ENCODE measurements at regions not wholly inside any gene's neighbourhood (a gene's known extent, or its start where the extent isn't known, plus 50 kb on each side); places are given as distances from the start of the nearest gene placed in this dataset.

DNA sequence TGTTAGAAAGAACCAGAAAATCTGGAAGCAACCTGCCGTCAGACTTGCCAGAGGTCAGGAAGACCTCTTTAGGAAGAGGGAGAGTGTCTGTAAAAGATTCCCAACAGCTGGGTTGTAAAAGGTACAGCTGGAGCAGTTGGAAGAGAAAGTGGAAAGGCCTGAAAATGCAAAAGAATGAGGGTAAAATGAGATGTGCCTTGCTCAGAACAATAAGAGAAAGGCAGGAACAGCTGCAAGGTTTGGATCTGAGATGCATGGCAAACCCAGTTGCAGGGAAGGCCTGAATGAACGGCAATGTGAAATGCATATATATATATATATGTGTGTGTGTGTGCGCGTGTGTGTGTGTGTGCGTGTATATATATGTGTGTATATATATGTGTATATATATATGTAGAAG lies 88.1 kb downstream of the ZIC1 start:
- Histone ChIP-seq H3K27me3 (ENCODE audit: control insufficient read depth, insufficient read depth, low read length, poor library complexity, severe bottlenecking) (no peaks in the 10 kb centered on the region), H3K9me3 (ENCODE audit: control insufficient read depth, low read length) (no peaks in the 10 kb centered on the region), H3K9ac (ENCODE audit: extremely low read depth, low read length, poor library complexity, severe bottlenecking) (no peak overlapping the region), H3K4me1 (ENCODE audit: control insufficient read depth, insufficient read depth, low read length) (no peaks in the 10 kb centered on the region), H3K4me3 (ENCODE audit: low read length) (no peak overlapping the region), H3K36me3 (ENCODE audit: control insufficient read depth, insufficient read depth, low read length) (no peaks in the 10 kb centered on the region), H3K27ac (ENCODE audit: low read depth, low read length) (no peak overlapping the region)
- WGBS, 2 experiments (ENCODE audit: insufficient coverage in 1 of 2, insufficient read length in 1 of 2) = 92 to 100% methylated on average over 1 to 2 of the region's 5 CpGs
- Mint-ChIP-seq H3K9me3 (no peaks in the 10 kb centered on the region), H3K36me3 (ENCODE audit: low read depth) (no peaks in the 10 kb centered on the region), H3K27me3 (ENCODE audit: insufficient read depth) (no peaks in the 10 kb centered on the region), H3K4me1 (no peaks in the 10 kb centered on the region), H3K4me3 (no peak overlapping the region), H3K27ac (no peak overlapping the region)
- DNase-seq = no peak
- TF ChIP-seq, protein P1, sequence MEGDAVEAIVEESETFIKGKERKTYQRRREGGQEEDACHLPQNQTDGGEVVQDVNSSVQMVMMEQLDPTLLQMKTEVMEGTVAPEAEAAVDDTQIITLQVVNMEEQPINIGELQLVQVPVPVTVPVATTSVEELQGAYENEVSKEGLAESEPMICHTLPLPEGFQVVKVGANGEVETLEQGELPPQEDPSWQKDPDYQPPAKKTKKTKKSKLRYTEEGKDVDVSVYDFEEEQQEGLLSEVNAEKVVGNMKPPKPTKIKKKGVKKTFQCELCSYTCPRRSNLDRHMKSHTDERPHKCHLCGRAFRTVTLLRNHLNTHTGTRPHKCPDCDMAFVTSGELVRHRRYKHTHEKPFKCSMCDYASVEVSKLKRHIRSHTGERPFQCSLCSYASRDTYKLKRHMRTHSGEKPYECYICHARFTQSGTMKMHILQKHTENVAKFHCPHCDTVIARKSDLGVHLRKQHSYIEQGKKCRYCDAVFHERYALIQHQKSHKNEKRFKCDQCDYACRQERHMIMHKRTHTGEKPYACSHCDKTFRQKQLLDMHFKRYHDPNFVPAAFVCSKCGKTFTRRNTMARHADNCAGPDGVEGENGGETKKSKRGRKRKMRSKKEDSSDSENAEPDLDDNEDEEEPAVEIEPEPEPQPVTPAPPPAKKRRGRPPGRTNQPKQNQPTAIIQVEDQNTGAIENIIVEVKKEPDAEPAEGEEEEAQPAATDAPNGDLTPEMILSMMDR (conservative IDR thresholded peaks at IDR 0.05) = no peak

DNA sequence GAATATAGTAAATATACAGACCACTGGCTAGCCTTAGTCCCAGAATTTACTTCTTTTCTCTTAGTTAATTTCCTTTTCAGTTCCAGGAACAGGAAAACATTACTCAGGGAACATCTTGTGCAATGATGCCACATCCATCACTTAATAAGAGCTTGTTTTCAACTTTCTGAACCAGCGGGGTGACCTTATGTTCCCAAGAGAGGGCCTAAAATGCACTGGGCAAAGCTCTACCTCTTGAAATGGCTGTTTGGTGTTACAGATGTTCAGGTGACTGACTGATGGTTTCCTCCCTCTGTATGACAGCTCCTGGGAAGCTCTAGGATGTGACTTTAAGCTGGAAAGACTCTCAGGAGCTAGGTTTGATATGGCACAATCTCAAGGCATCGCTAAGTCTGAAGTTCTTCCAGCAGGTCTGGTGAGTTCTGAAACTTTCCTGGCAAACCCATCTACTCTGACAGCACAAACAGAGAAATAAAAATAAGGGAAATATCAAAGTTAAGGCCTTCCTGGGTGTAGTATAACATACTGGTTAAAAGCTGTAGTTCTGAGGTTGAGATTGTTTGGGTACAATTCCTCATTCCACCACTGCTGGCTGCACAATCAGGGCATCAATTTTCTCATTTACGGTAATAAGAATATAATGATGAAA lies 98.6 kb downstream of the ZIC1 start:
- H3K36me3 Mint-ChIP-seq (ENCODE audit: low read depth) = no peaks in the 10 kb centered on the region
- no peak overlapping the region for H3K27ac Mint-ChIP-seq
- H3K4me3 ChIP-seq (ENCODE audit: low read length) = no peak overlapping the region
- H3K4me1 Mint-ChIP-seq = no peaks in the 10 kb centered on the region
- H3K9ac ChIP-seq (ENCODE audit: extremely low read depth, low read length, poor library complexity, severe bottlenecking) = no peak overlapping the region
- no peaks in the 10 kb centered on the region for H3K36me3 ChIP-seq (ENCODE audit: control insufficient read depth, insufficient read depth, low read length)
- H3K9me3 Mint-ChIP-seq = no peaks in the 10 kb centered on the region
- H3K27me3 Mint-ChIP-seq (ENCODE audit: insufficient read depth) = peaks cover 2% of the 10 kb centered on the region
- no peaks in the 10 kb centered on the region for H3K9me3 ChIP-seq (ENCODE audit: control insufficient read depth, low read length)
- TF ChIP-seq, protein P1 (conservative IDR thresholded peaks at IDR 0.05) = no peak
- 95 to 100% methylated on average over 2 of the region's 3 CpGs for WGBS, 2 experiments (ENCODE audit: insufficient coverage in 1 of 2, insufficient read length in 1 of 2)
- no peaks in the 10 kb centered on the region for H3K4me1 ChIP-seq (ENCODE audit: control insufficient read depth, insufficient read depth, low read length)
- DNase-seq = no peak
- no peak overlapping the region for H3K4me3 Mint-ChIP-seq
- no peak overlapping the region for H3K27ac ChIP-seq (ENCODE audit: low read depth, low read length)
- H3K27me3 ChIP-seq (ENCODE audit: control insufficient read depth, insufficient read depth, low read length, poor library complexity, severe bottlenecking) = no peaks in the 10 kb centered on the region

DNA sequence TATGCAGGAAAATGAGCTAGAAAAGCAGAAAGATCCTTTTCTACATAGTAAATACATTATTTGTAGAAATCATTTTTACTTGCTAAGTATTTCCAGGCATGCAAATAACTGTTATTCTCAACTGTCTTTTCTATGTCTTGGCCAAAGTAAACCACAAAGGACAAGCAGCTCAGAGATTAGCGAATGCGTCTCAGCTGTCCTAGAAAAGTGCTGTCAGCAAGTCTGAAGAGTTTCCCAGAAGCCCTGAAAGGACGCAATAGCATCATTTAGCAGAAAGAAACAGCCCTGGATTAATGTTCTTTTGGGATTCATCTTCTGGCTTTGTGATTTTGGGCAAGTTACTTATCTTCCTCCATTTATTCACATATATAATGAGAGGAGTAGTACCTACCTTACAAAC lies 100.3 kb downstream of the ZIC1 start:
- no peaks in the 10 kb centered on the region for H3K9me3 ChIP-seq (ENCODE audit: control insufficient read depth, low read length)
- no peak for DNase-seq
- Mint-ChIP-seq H3K4me1 (peaks cover 3% of the 10 kb centered on the region), H3K27me3 (ENCODE audit: insufficient read depth) (peaks cover 2% of the 10 kb centered on the region), H3K4me3 (no peak overlapping the region), H3K9me3 (no peaks in the 10 kb centered on the region), H3K36me3 (ENCODE audit: low read depth) (no peaks in the 10 kb centered on the region), H3K27ac (no peak overlapping the region)
- no peak overlapping the region for H3K4me3 ChIP-seq (ENCODE audit: low read length)
- H3K27me3 ChIP-seq (ENCODE audit: control insufficient read depth, insufficient read depth, low read length, poor library complexity, severe bottlenecking) = no peaks in the 10 kb centered on the region
- H3K4me1 ChIP-seq (ENCODE audit: control insufficient read depth, insufficient read depth, low read length) = no peaks in the 10 kb centered on the region
- H3K9ac ChIP-seq (ENCODE audit: extremely low read depth, low read length, poor library complexity, severe bottlenecking) = no peak overlapping the region
- no peak overlapping the region for H3K27ac ChIP-seq (ENCODE audit: low read depth, low read length)
- H3K36me3 ChIP-seq (ENCODE audit: control insufficient read depth, insufficient read depth, low read length) = no peaks in the 10 kb centered on the region
- WGBS, 2 experiments (ENCODE audit: insufficient coverage in 1 of 2, insufficient read length in 1 of 2) = 91 to 100% methylated on average over 3 of the region's 3 CpGs
- TF ChIP-seq, protein P1 (conservative IDR thresholded peaks at IDR 0.05) = no peak
